ENCODE measurements at regions not wholly inside any gene's neighbourhood (a gene's known extent, or its start where the extent isn't known, plus 50 kb on each side); places are given as distances from the start of the nearest gene placed in this dataset.
A peak's percentile ranks its signal among the peaks of the same experiment; 100 is the strongest.

DNA sequence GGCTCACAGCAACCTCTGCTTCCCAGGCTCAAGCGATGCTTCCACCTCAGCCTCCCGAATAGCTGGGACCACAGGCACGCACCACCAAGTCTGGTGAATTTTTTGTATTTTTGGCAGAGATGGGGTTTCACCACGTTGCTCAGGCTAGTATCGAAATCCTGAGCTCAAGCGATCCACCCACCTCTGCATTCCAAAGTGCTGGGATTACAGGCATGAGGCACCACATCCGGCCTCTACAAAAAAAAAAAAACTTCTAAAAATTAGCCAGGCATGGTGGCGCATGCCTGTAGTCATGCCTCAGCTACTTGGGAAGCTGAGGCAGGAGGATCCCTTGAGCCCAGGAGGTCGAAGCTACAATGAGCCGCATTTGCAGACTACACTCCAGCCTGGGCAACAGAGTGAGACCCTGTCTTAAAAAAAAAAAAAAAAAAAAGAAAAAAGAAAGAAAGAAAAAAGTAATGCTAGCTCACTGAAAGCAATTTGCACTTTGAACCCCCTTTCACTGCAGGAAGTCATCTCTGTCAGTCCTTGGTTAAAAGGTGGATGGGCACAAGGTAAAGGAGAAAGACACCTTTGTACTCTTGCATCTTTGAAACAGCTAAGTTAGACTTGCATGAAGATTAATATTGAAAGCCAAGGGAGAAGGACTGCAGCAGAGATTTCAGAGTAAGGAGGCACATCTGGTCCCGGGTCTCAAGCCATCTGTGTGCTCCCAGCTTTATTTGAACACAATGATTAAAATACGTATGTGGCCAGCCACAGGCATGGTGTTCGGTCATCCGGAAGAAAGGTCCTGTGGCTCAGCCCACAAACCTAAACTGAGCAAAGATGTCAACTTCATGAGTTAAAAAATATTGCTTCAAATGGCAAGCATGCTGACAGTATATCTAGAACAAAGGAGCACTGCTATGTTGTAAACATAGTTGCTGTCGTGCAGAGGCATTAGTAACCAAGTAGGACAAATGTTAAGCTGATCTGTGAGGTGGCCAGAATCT lies 103.8 kb upstream of the HMGA2 start:
- Histone ChIP-seq H4K20me1 (ENCODE audit: control insufficient read depth, extremely low read depth, insufficient read depth, low read length) (no peaks in the 10 kb centered on the region), H2AFZ (ENCODE audit: low read length) (no peak overlapping the region), H3K36me3 (ENCODE audit: control insufficient read depth, insufficient read depth, low read length) (no peaks in the 10 kb centered on the region), H3K27me3 (ENCODE audit: control insufficient read depth, insufficient read depth, low read length) (no peaks in the 10 kb centered on the region), H3K4me3 (replicated peaks in 1 of 4; ENCODE audit: control extremely low read depth in 1 of 4, insufficient read depth in 1 of 4, low read depth in 3 of 4, low read length in 4 of 4) (no peak overlapping the region), H3K9ac (ENCODE audit: insufficient read depth, low read length) (no peak overlapping the region), H3K4me1 (ENCODE audit: control insufficient read depth, extremely low read depth, insufficient read depth, low read length) (no peaks in the 10 kb centered on the region), H3K9me3 (ENCODE audit: control insufficient read depth, insufficient read depth, low read depth, low read length) (no peaks in the 10 kb centered on the region), H3K79me2 (ENCODE audit: control insufficient read depth, insufficient read depth, low read length) (no peaks in the 10 kb centered on the region), H3K27ac (ENCODE audit: insufficient read depth, low read length) (no peak overlapping the region), H3K4me2 (ENCODE audit: extremely low read depth, insufficient read depth, low read length) (no peak overlapping the region)
- TF ChIP-seq EZH2 (IDR thresholded peaks at IDR 0.05; ENCODE audit: low read length, missing control alignments) = no peak
- TF ChIP-seq, protein P1, sequence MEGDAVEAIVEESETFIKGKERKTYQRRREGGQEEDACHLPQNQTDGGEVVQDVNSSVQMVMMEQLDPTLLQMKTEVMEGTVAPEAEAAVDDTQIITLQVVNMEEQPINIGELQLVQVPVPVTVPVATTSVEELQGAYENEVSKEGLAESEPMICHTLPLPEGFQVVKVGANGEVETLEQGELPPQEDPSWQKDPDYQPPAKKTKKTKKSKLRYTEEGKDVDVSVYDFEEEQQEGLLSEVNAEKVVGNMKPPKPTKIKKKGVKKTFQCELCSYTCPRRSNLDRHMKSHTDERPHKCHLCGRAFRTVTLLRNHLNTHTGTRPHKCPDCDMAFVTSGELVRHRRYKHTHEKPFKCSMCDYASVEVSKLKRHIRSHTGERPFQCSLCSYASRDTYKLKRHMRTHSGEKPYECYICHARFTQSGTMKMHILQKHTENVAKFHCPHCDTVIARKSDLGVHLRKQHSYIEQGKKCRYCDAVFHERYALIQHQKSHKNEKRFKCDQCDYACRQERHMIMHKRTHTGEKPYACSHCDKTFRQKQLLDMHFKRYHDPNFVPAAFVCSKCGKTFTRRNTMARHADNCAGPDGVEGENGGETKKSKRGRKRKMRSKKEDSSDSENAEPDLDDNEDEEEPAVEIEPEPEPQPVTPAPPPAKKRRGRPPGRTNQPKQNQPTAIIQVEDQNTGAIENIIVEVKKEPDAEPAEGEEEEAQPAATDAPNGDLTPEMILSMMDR (conservative IDR thresholded peaks at IDR 0.05 in 1 of 2, IDR thresholded peaks at IDR 0.05 in 1 of 2; ENCODE audit: low read depth in 1 of 2, low read length in 2 of 2) = no peak
- DNase-seq (ENCODE audit: low read depth in 2 of 2) = peak in 1 of 2 donors; percentile 95

DNA sequence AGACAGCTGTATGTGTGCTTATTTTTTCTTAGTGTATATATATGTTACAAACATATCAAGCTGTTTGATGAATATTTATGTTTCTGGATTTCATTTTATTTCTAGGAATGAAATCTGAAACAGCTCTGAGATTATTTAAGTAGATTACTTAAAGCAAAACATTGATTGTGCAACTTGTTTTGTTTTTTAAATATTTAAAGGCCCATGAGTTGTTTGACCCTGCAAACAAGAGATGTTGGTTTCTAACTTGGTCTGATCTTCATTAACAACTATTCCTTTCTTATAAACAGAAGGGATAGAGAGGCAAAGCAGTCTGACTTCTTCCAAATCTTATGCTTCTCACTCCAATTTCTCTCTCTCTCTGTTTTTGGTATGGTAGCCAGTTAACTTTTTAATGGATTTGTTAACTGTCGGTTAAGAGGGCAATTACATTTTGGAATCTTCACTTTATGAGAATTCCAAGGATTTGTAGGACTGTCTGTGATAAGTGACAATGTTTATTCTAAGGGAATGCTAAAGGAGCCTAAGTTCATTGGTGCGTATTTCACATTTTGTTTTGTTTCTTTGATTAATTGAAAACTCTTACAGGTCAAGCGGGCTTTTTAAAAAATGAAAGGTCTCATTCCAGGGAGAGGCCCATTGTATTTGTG lies 102.6 kb upstream of the HMGA2 start:
- H3K4me3 ChIP-seq (replicated peaks in 1 of 4; ENCODE audit: control extremely low read depth in 1 of 4, insufficient read depth in 1 of 4, low read depth in 3 of 4, low read length in 4 of 4) = no peak overlapping the region
- H3K79me2 ChIP-seq (ENCODE audit: control insufficient read depth, insufficient read depth, low read length) = no peaks in the 10 kb centered on the region
- no peaks in the 10 kb centered on the region for H4K20me1 ChIP-seq (ENCODE audit: control insufficient read depth, extremely low read depth, insufficient read depth, low read length)
- TF ChIP-seq EZH2 (IDR thresholded peaks at IDR 0.05; ENCODE audit: low read length, missing control alignments) = no peak
- TF ChIP-seq, protein P1 (conservative IDR thresholded peaks at IDR 0.05 in 1 of 2, IDR thresholded peaks at IDR 0.05 in 1 of 2; ENCODE audit: low read depth in 1 of 2, low read length in 2 of 2) = no peak
- H3K27me3 ChIP-seq (ENCODE audit: control insufficient read depth, insufficient read depth, low read length) = no peaks in the 10 kb centered on the region
- no peak overlapping the region for H3K9ac ChIP-seq (ENCODE audit: insufficient read depth, low read length)
- DNase-seq (ENCODE audit: low read depth in 2 of 2) = no peak
- no peaks in the 10 kb centered on the region for H3K4me1 ChIP-seq (ENCODE audit: control insufficient read depth, extremely low read depth, insufficient read depth, low read length)
- no peak overlapping the region for H3K27ac ChIP-seq (ENCODE audit: insufficient read depth, low read length)
- no peak overlapping the region for H2AFZ ChIP-seq (ENCODE audit: low read length)
- H3K9me3 ChIP-seq (ENCODE audit: control insufficient read depth, insufficient read depth, low read depth, low read length) = no peaks in the 10 kb centered on the region
- H3K4me2 ChIP-seq (ENCODE audit: extremely low read depth, insufficient read depth, low read length) = no peak overlapping the region
- H3K36me3 ChIP-seq (ENCODE audit: control insufficient read depth, insufficient read depth, low read length) = no peaks in the 10 kb centered on the region

DNA sequence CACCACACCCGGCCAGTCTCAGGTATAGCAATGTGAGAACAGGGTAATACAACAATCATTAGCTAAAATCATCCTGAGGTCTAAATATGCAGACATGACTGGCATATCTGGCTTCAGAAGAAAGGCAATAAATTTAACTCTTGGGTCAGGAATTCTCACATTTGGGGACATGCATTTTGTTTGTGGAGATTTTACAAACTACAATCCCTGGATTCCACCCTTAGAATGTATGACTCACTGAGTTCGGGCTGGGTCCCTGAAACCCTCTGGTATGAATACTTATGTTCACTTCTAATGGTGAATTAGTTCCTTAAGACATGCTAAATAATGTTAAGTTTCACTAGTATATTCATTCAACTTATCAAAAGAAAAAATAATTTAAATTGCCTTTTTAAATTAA lies 98.9 kb upstream of the HMGA2 start:
- H4K20me1 ChIP-seq (ENCODE audit: control insufficient read depth, extremely low read depth, insufficient read depth, low read length) = no peaks in the 10 kb centered on the region
- no peaks in the 10 kb centered on the region for H3K9me3 ChIP-seq (ENCODE audit: control insufficient read depth, insufficient read depth, low read depth, low read length)
- DNase-seq (ENCODE audit: low read depth in 2 of 2) = peak; percentile 24 to 67
- H3K4me1 ChIP-seq (ENCODE audit: control insufficient read depth, extremely low read depth, insufficient read depth, low read length) = no peaks in the 10 kb centered on the region
- TF ChIP-seq, protein P1 (conservative IDR thresholded peaks at IDR 0.05 in 1 of 2, IDR thresholded peaks at IDR 0.05 in 1 of 2; ENCODE audit: low read depth in 1 of 2, low read length in 2 of 2) = no peak
- no peak for TF ChIP-seq EZH2 (IDR thresholded peaks at IDR 0.05; ENCODE audit: low read length, missing control alignments)
- H2AFZ ChIP-seq (ENCODE audit: low read length) = no peak overlapping the region
- H3K9ac ChIP-seq (ENCODE audit: insufficient read depth, low read length) = no peak overlapping the region
- no peaks in the 10 kb centered on the region for H3K36me3 ChIP-seq (ENCODE audit: control insufficient read depth, insufficient read depth, low read length)
- no peak overlapping the region for H3K4me3 ChIP-seq (replicated peaks in 1 of 4; ENCODE audit: control extremely low read depth in 1 of 4, insufficient read depth in 1 of 4, low read depth in 3 of 4, low read length in 4 of 4)
- no peak overlapping the region for H3K4me2 ChIP-seq (ENCODE audit: extremely low read depth, insufficient read depth, low read length)
- no peaks in the 10 kb centered on the region for H3K79me2 ChIP-seq (ENCODE audit: control insufficient read depth, insufficient read depth, low read length)
- H3K27ac ChIP-seq (ENCODE audit: insufficient read depth, low read length) = no peak overlapping the region
- no peaks in the 10 kb centered on the region for H3K27me3 ChIP-seq (ENCODE audit: control insufficient read depth, insufficient read depth, low read length)

Data from fibroblast of lung (primary cell).